ENCODE measurements at regions not wholly inside any gene's neighbourhood (a gene's known extent, or its start where the extent isn't known, plus 50 kb on each side); places are given as distances from the start of the nearest gene placed in this dataset.

- DNase-seq (ENCODE audit: low spot score) = no peak
These were observed 485.0 kb upstream of the KIRREL3 start for GRCh38 chr11:127485541-127485940.

GRCh38 chr11:127481391-127481790 lies 480.8 kb upstream of the KIRREL3 start:
- no peak for DNase-seq (ENCODE audit: low spot score)

GRCh38 chr11:127478826-127479225 lies 478.3 kb upstream of the KIRREL3 start:
- DNase-seq (ENCODE audit: low spot score) = no peak

- no peak for DNase-seq (ENCODE audit: low spot score)
These were observed 474.2 kb upstream of the KIRREL3 start for GRCh38 chr11:127474766-127475165.

- no peak for DNase-seq (ENCODE audit: low spot score)
These were observed 471.9 kb upstream of the KIRREL3 start for GRCh38 chr11:127472505-127472904.

- no peak for DNase-seq (ENCODE audit: low spot score)
These were observed 471.1 kb upstream of the KIRREL3 start for GRCh38 chr11:127471662-127472061.

- DNase-seq (ENCODE audit: low spot score) = peak; percentile 3
These were observed 469.8 kb upstream of the KIRREL3 start for GRCh38 chr11:127470306-127470884.

- DNase-seq (ENCODE audit: low spot score) = no peak
These were observed 463.8 kb upstream of the KIRREL3 start for GRCh38 chr11:127464325-127464724.

- no peak for DNase-seq (ENCODE audit: low spot score)
These were observed 461.4 kb upstream of the KIRREL3 start for GRCh38 chr11:127462065-127462344.

- no peak for DNase-seq (ENCODE audit: low spot score)
These were observed 460.9 kb upstream of the KIRREL3 start for GRCh38 chr11:127461241-127462064.

GRCh38 chr11:127458561-127458960 lies 458.0 kb upstream of the KIRREL3 start:
- DNase-seq (ENCODE audit: low spot score) = no peak

- DNase-seq (ENCODE audit: low spot score) = no peak
These were observed 454.3 kb upstream of the KIRREL3 start for GRCh38 chr11:127454856-127455255.

GRCh38 chr11:127452533-127452932 lies 452.0 kb upstream of the KIRREL3 start:
- no peak for DNase-seq (ENCODE audit: low spot score)

- no peak for DNase-seq (ENCODE audit: low spot score)
These were observed 451.3 kb upstream of the KIRREL3 start for GRCh38 chr11:127451861-127452260.

- DNase-seq (ENCODE audit: low spot score) = no peak
These were observed 447.5 kb upstream of the KIRREL3 start for GRCh38 chr11:127448101-127448500.

- DNase-seq (ENCODE audit: low spot score) = no peak
These were observed 444.9 kb upstream of the KIRREL3 start for GRCh38 chr11:127445476-127445875.

- DNase-seq (ENCODE audit: low spot score) = no peak
These were observed 442.7 kb upstream of the KIRREL3 start for GRCh38 chr11:127443297-127443696.

GRCh38 chr11:127440616-127441015 lies 440.0 kb upstream of the KIRREL3 start:
- no peak for DNase-seq (ENCODE audit: low spot score)

- DNase-seq (ENCODE audit: low spot score) = no peak
These were observed 424.7 kb upstream of the KIRREL3 start for GRCh38 chr11:127425281-127425680.

- no peak for DNase-seq (ENCODE audit: low spot score)
These were observed 424.1 kb upstream of the KIRREL3 start for GRCh38 chr11:127424661-127425060.

- DNase-seq (ENCODE audit: low spot score) = no peak
These were observed 419.6 kb upstream of the KIRREL3 start for GRCh38 chr11:127420139-127420538.

- DNase-seq (ENCODE audit: low spot score) = no peak
These were observed 412.3 kb upstream of the KIRREL3 start for GRCh38 chr11:127412722-127413380.

- DNase-seq (ENCODE audit: low spot score) = no peak
These were observed 411.7 kb upstream of the KIRREL3 start for GRCh38 chr11:127412234-127412633.

Data from RKO (cell line).